CD4-positive, alpha-beta T cell treated with Interleukin-4 for 1 hour (primary cell): ENCODE measurements at regions not wholly inside any gene's neighbourhood (a gene's known extent, or its start where the extent isn't known, plus 50 kb on each side); places are given as distances from the start of the nearest gene placed in this dataset.

ENCODE experiments used
- DNase-seq, 2 donors: peaks; one replicate each; pipeline ENCODE4 v3.0.0-alpha.2; 2020 to 2022

GRCh38 chr15:87805117-87805820, 451.3 kb downstream of the NTRK3 start:
- DNase-seq: no peak

GRCh38 chr15:87804451-87804850, 452.1 kb downstream of the NTRK3 start:
- no peak for DNase-seq

- DNase-seq: no peak
These were observed 456.7 kb downstream of the NTRK3 start for GRCh38 chr15:87799838-87800237.

GRCh38 chr15:87799428-87799827, 457.1 kb downstream of the NTRK3 start:
- no peak for DNase-seq

- no peak for DNase-seq
These were observed 462.8 kb downstream of the NTRK3 start for GRCh38 chr15:87793725-87794124.

- no peak for DNase-seq
These were observed 464.1 kb downstream of the NTRK3 start for GRCh38 chr15:87792250-87793040.

- DNase-seq: no peak
These were observed 474.4 kb downstream of the NTRK3 start for GRCh38 chr15:87781959-87782625.

- no peak for DNase-seq
These were observed 476.8 kb downstream of the NTRK3 start for GRCh38 chr15:87779746-87780145.

GRCh38 chr15:87778358-87778757, 478.2 kb downstream of the NTRK3 start:
- DNase-seq: no peak

GRCh38 chr15:87777054-87777561, 479.4 kb downstream of the NTRK3 start:
- DNase-seq: no peak

GRCh38 chr15:87767516-87767915, 489.0 kb downstream of the NTRK3 start:
- DNase-seq: no peak

GRCh38 chr15:87764461-87765240, 491.9 kb downstream of the NTRK3 start:
- no peak for DNase-seq

GRCh38 chr15:87763837-87764236, 492.7 kb downstream of the NTRK3 start:
- DNase-seq: no peak

- peak; percentile 4 to 21 for DNase-seq
These were observed 494.6 kb downstream of the NTRK3 start for GRCh38 chr15:87761736-87762509.

GRCh38 chr15:87760547-87761314, 495.8 kb downstream of the NTRK3 start:
- DNase-seq: no peak

- no peak for DNase-seq
These were observed 497.6 kb downstream of the NTRK3 start for GRCh38 chr15:87758794-87759418.

- no peak for DNase-seq
These were observed 499.5 kb downstream of the NTRK3 start for GRCh38 chr15:87757084-87757483.

- DNase-seq: no peak
These were observed 500.5 kb downstream of the NTRK3 start for GRCh38 chr15:87756072-87756471.

- DNase-seq: no peak
These were observed 501.3 kb downstream of the NTRK3 start for GRCh38 chr15:87755226-87755625.

- no peak for DNase-seq
These were observed 503.0 kb downstream of the NTRK3 start for GRCh38 chr15:87753539-87753938.
